ENCODE measurements at regions not wholly inside any gene's neighbourhood (a gene's known extent, or its start where the extent isn't known, plus 50 kb on each side); places are given as distances from the start of the nearest gene placed in this dataset.

DNA sequence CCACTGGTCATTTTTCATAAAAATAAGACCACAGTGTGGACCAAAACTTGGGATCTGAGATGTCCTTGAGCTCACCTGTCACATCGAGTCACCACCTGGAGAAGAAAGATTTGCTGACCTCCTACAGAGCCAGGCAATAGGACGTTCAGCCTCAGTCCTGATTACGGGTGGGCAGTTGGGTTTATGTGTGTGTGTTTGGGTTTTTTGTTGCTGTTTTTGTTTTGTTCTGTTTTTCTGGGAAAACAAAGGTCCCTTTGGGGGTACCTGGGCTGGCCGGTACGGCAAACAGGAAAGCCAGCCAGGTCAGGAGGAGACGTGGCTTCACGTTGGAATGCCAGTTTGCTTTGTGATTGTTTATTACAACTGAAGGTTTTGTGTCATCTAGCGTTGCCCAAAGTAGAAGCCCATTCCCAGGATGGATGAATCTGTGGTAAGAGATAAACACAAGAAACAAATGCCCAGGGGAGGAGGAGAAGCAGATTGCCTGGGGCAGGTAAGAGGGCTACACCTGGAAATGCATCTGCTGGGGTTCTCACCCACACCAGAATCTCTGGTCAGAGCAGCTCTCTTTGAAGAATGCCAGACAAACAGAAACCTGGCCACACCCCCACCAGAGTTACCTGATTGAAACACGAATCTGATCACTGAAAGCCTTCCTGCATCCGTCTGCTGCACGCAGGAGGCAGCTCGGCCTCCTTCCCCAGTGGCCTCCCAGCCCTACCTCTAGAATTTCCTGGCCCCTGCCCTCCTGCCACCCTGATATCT is 100.1 kb upstream of the DIO3 start:
- no peak for TF ChIP-seq ZFX (IDR thresholded peaks at IDR 0.05)
- TF ChIP-seq CTCF (conservative IDR thresholded peaks at IDR 0.05): no peak
- no peak overlapping the region for H3K27ac ChIP-seq

DNA sequence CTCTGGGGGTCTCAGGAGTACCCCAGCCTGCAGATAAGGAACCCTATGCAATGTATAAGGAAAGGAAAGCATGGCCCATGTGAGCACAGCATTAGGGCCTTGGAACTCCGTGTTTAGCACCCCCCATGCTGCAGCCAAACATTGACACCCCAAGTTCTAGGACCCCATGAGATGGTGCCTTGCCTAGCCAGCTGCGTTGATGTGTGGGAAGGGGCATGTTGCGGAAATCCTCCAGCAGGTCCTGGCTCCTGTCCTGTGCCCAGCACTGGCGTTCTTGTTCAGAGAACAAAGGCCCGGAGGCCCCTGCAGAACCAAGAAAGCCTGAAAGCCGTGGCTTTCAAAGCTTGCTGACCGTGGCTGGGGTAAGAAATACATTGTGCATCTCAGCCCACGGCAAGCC is 99.4 kb upstream of the DIO3 start:
- H3K27ac ChIP-seq: no peak overlapping the region
- TF ChIP-seq CTCF (conservative IDR thresholded peaks at IDR 0.05) (no peak), ZFX (IDR thresholded peaks at IDR 0.05) (no peak)

- H3K27ac ChIP-seq: no peak overlapping the region
- TF ChIP-seq CTCF (conservative IDR thresholded peaks at IDR 0.05) (no peak), ZFX (IDR thresholded peaks at IDR 0.05) (no peak)
Measured at GRCh38 chr14:101462726-101463565, 98.3 kb upstream of the DIO3 start.

- TF ChIP-seq CTCF (conservative IDR thresholded peaks at IDR 0.05) (no peak), ZFX (IDR thresholded peaks at IDR 0.05) (no peak)
- no peak overlapping the region for H3K27ac ChIP-seq
Measured at GRCh38 chr14:101463566-101464171, 97.6 kb upstream of the DIO3 start.

DNA sequence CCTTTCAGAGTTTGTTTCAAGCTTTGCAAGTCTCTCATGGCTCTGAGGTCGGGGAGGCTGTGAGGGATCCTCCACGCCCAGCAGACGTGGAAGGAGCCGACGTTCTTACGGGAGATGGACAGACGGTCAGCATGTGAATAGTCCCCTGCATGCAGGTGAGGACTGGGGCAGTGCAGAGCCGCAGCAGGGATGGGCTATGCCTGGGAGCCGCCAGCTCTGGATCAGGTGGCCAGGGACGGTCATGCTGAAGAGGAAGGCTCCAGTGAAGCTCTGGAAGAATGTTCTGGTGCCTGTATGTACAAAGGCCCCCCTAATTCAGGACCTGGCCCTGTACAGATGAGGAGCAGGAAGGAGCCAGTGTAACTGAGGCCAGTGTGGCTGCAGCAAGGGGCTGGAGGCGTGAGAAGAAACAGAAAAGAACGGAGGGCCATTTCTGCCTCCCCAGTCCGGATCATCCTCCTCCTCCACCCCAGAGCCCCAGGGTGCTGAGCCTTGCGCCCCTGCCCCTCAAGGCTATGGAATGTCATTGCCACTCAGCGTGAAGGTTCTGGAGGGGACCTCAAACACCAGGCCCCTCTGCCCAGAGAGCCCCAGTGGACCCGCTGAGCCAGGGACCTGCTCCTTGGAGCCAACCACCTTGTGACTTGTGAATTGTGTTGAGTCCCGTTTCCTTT is 96.8 kb upstream of the DIO3 start:
- TF ChIP-seq CTCF (conservative IDR thresholded peaks at IDR 0.05) (no peak), ZFX (IDR thresholded peaks at IDR 0.05) (no peak)
- no peak overlapping the region for H3K27ac ChIP-seq

DNA sequence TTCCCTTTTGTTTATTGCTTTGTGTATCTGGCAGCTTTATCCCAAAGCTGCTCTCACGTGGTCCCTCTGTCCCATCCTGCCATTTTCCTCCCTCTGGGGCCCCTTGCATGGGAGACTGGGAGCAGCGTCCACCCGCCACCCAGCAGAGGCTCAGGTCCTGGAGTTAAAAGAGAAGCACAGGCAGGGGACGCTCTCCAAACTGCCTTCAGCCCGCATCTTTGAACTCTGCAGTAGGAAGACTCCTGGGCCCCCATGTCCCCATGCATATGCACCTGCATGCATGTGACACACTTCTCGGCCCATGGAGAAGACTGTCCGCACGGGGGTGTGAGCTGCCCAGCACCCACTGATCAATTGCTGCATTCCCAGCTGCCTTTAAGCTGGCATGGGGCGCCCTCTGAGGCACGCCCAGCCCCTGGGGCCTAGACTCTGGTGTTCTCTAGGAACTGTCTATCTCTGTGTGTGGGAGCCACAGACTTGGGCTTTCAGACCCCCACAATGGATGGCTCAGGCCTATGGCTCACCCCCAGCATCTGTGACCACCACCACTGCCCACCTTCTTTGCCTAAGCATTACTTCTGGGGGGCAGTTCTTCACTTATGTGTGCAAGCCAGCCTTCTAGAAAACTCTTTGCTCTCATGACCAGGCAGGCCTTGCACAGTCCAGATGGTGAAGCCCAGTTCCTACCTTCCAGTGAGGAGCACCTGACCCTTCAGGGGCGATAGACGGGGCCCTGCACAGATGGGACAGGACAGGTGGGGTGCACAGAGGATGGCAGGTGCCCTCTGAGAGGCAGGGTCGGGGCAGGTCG is 96.1 kb upstream of the DIO3 start:
- TF ChIP-seq ZFX (IDR thresholded peaks at IDR 0.05) (no peak), CTCF (conservative IDR thresholded peaks at IDR 0.05) (no peak)
- H3K27ac ChIP-seq: no peak overlapping the region
